ENCODE measurements at regions not wholly inside any gene's neighbourhood (a gene's known extent, or its start where the extent isn't known, plus 50 kb on each side); places are given as distances from the start of the nearest gene placed in this dataset.

GRCh38 chr1:80926531-80926930, 874.2 kb upstream of the ADGRL2 start:
- H3K27me3 ChIP-seq (replicated peaks; ENCODE audit: control insufficient read depth, insufficient read depth, low read length) = no peaks in the 10 kb centered on the region

DNA sequence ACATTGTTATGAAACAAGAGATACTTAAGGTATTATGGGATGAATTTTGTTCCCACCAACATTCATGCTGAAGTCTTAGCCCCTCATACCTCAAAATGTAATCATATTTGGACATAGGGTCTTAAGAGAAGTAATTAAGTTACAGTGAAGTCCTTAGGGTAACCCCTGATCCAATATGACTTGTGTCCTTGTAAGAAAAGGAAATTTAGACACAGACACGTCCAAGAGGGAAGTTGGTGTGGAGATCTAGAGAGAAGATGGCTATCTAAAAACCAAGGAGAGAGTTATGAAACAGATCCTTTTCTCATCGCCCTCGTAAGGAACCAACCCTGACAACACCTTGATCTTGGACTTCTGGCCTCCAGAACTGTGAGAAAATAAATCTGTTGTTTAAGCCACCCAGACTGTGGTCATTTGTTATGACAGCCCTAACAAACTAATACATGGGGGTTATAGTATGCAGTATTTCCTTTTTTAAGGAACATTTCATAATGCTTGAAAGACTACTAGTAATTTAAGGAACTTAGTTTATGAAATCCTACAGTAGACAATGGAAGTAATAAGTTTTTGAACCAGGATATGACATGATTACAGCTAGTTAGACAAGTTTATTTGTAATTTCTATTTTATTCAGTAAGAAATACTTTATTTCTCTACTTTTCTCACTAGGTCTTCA, 875.5 kb upstream of the ADGRL2 start:
- TF ChIP-seq, protein P1, sequence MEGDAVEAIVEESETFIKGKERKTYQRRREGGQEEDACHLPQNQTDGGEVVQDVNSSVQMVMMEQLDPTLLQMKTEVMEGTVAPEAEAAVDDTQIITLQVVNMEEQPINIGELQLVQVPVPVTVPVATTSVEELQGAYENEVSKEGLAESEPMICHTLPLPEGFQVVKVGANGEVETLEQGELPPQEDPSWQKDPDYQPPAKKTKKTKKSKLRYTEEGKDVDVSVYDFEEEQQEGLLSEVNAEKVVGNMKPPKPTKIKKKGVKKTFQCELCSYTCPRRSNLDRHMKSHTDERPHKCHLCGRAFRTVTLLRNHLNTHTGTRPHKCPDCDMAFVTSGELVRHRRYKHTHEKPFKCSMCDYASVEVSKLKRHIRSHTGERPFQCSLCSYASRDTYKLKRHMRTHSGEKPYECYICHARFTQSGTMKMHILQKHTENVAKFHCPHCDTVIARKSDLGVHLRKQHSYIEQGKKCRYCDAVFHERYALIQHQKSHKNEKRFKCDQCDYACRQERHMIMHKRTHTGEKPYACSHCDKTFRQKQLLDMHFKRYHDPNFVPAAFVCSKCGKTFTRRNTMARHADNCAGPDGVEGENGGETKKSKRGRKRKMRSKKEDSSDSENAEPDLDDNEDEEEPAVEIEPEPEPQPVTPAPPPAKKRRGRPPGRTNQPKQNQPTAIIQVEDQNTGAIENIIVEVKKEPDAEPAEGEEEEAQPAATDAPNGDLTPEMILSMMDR (IDR thresholded peaks at IDR 0.05; ENCODE audit: insufficient read depth, low read length, poor library complexity, severe bottlenecking) = no peak
- H3K27me3 ChIP-seq (replicated peaks; ENCODE audit: control insufficient read depth, insufficient read depth, low read length) = no peaks in the 10 kb centered on the region
- H3K4me3 ChIP-seq (replicated peaks; ENCODE audit: low read depth, low read length) = no peak overlapping the region
- H3K36me3 ChIP-seq (ENCODE audit: control insufficient read depth, insufficient read depth, low read length) = no peaks in the 10 kb centered on the region
- no peak for DNase-seq (ENCODE audit: extremely low read depth, insufficient read length)

More at GRCh38 chr1:80926531-80926930, 874.2 kb upstream of the ADGRL2 start:
- TF ChIP-seq, protein P1 (IDR thresholded peaks at IDR 0.05; ENCODE audit: insufficient read depth, low read length, poor library complexity, severe bottlenecking) = no peak
- no peak for DNase-seq (ENCODE audit: extremely low read depth, insufficient read length)
- Histone ChIP-seq H3K36me3 (ENCODE audit: control insufficient read depth, insufficient read depth, low read length) (no peaks in the 10 kb centered on the region), H3K4me3 (replicated peaks; ENCODE audit: low read depth, low read length) (no peak overlapping the region)

- H3K4me3 ChIP-seq (replicated peaks; ENCODE audit: low read depth, low read length) = no peak overlapping the region
- H3K36me3 ChIP-seq (ENCODE audit: control insufficient read depth, insufficient read depth, low read length) = no peaks in the 10 kb centered on the region
- no peaks in the 10 kb centered on the region for H3K27me3 ChIP-seq (replicated peaks; ENCODE audit: control insufficient read depth, insufficient read depth, low read length)
- TF ChIP-seq, protein P1 (IDR thresholded peaks at IDR 0.05; ENCODE audit: insufficient read depth, low read length, poor library complexity, severe bottlenecking) = no peak
- no peak for DNase-seq (ENCODE audit: extremely low read depth, insufficient read length)
Measured at GRCh38 chr1:80924290-80924689, 876.4 kb upstream of the ADGRL2 start.

DNA sequence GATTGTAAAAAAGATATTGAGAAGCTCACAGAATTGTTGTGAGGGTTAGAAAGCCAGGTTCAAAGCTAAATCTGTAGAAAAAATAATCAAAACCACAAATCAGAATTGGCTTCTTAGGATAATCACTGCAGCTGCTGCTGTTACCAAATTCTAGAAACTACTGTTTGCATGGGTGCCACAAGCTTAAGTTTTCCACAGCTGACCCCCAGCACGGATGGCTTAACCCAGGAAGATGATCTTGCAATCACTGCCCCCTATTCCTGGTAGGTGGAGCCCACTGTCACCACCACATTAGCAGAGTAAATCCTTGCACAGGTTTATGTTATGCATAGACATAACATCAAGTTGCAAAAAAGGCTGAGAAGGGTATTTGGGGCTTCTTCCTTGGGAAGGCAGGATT, 877.8 kb upstream of the ADGRL2 start:
- no peak for DNase-seq (ENCODE audit: extremely low read depth, insufficient read length)
- no peaks in the 10 kb centered on the region for H3K36me3 ChIP-seq (ENCODE audit: control insufficient read depth, insufficient read depth, low read length)
- no peak overlapping the region for H3K4me3 ChIP-seq (replicated peaks; ENCODE audit: low read depth, low read length)
- H3K27me3 ChIP-seq (replicated peaks; ENCODE audit: control insufficient read depth, insufficient read depth, low read length) = no peaks in the 10 kb centered on the region
- TF ChIP-seq, protein P1 (IDR thresholded peaks at IDR 0.05; ENCODE audit: insufficient read depth, low read length, poor library complexity, severe bottlenecking) = no peak

DNA sequence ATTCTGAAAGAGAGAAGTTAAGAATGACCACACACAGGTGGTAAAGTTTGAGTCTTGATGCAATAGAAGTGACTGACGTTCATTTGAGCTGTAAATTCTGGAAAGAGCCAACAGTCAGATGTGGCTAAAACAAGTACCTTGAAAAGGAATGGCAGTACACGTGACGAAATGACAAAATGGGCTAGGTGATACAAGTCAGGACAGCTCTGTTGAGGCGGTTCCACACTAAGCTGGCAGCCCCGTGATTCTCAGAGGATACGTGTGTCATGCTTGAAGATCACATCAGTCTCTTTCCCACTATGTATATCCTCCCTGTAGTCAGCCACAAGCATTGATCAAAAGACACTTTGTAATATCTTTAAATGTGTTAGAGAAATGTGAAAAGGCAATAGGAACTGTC, 881.3 kb upstream of the ADGRL2 start:
- Histone ChIP-seq H3K36me3 (ENCODE audit: control insufficient read depth, insufficient read depth, low read length) (no peaks in the 10 kb centered on the region), H3K27me3 (replicated peaks; ENCODE audit: control insufficient read depth, insufficient read depth, low read length) (no peaks in the 10 kb centered on the region), H3K4me3 (replicated peaks; ENCODE audit: low read depth, low read length) (no peak overlapping the region)
- TF ChIP-seq, protein P1 (IDR thresholded peaks at IDR 0.05; ENCODE audit: insufficient read depth, low read length, poor library complexity, severe bottlenecking) = no peak
- no peak for DNase-seq (ENCODE audit: extremely low read depth, insufficient read length)

DNA sequence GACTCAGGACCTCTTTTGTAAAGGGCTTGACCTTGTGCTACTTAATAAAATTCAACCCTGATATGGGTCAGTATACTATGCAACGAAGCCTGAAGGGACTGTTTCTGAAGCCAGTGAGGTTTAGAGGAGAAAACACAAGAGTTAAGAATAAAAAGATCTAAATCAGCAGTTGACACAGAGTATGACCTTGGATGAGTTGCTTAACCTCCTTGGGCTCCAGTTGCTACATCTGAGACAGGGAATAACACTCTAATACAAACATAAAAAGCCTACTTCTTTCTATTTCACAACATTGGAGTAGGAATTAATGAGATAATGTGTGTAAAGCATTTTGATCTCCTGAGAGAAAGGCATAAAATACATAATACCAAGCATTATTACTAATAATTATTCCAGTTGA, 882.4 kb upstream of the ADGRL2 start:
- TF ChIP-seq, protein P1 (IDR thresholded peaks at IDR 0.05; ENCODE audit: insufficient read depth, low read length, poor library complexity, severe bottlenecking) = no peak

More for the DNA sequence above, 882.4 kb upstream of the ADGRL2 start:
- Histone ChIP-seq H3K36me3 (ENCODE audit: control insufficient read depth, insufficient read depth, low read length) (no peaks in the 10 kb centered on the region), H3K27me3 (replicated peaks; ENCODE audit: control insufficient read depth, insufficient read depth, low read length) (no peaks in the 10 kb centered on the region), H3K4me3 (replicated peaks; ENCODE audit: low read depth, low read length) (no peak overlapping the region)
- DNase-seq (ENCODE audit: extremely low read depth, insufficient read length) = no peak

Measured in GM06990 (cell line).